ENCODE measurements at regions not wholly inside any gene's neighbourhood (a gene's known extent, or its start where the extent isn't known, plus 50 kb on each side); places are given as distances from the start of the nearest gene placed in this dataset.

GRCh38 chr2:57891086-57891712, 155.4 kb upstream of the VRK2 start:
- Histone ChIP-seq H3K79me2 (ENCODE audit: low read depth) (no peaks in the 10 kb centered on the region), H3K27ac (no peak overlapping the region), H3K4me1 (replicated peaks; ENCODE audit: insufficient read depth) (no peaks in the 10 kb centered on the region), H4K20me1 (ENCODE audit: insufficient read depth) (no peaks in the 10 kb centered on the region), H3K9me3 (ENCODE audit: insufficient read depth, low read depth) (no peaks in the 10 kb centered on the region), H3K4me2 (no peak overlapping the region), H3K9me2 (ENCODE audit: insufficient read depth) (no peaks in the 10 kb centered on the region), H3K36me3 (ENCODE audit: low read depth) (no peaks in the 10 kb centered on the region), H3K27me3 (ENCODE audit: insufficient read depth, low read depth) (no peaks in the 10 kb centered on the region), H3F3A (ENCODE audit: insufficient read depth, low read depth) (no peaks in the 10 kb centered on the region), H2AFZ (no peak overlapping the region), H3K4me3 (no peak overlapping the region)
- no TSS peak for BruUV-seq (replicated peaks)
- no peak for TF ChIP-seq EZH2 (IDR thresholded peaks at IDR 0.05; ENCODE audit: low read depth)
- TF ChIP-seq CTCF (conservative IDR thresholded peaks at IDR 0.05) = no peak
- intact Hi-C loops (cut with micrococcal nuclease; ENCODE audit: unreplicated experiment) = no loop called here
- CTCF ChIA-PET = no interaction called here
- POLR2A ChIA-PET (ENCODE audit: unreplicated experiment) = no interaction called here
- DNase-seq = no peak

GRCh38 chr2:57892920-57893319, 153.7 kb upstream of the VRK2 start:
- H3K27me3 ChIP-seq (ENCODE audit: insufficient read depth, low read depth) = no peaks in the 10 kb centered on the region
- H4K20me1 ChIP-seq (ENCODE audit: insufficient read depth) = no peaks in the 10 kb centered on the region
- TF ChIP-seq CTCF (conservative IDR thresholded peaks at IDR 0.05) (no peak), EZH2 (IDR thresholded peaks at IDR 0.05; ENCODE audit: low read depth) (no peak)
- no peaks in the 10 kb centered on the region for H3F3A ChIP-seq (ENCODE audit: insufficient read depth, low read depth)
- H3K36me3 ChIP-seq (ENCODE audit: low read depth) = no peaks in the 10 kb centered on the region
- POLR2A ChIA-PET (ENCODE audit: unreplicated experiment) = no interaction called here
- H3K9me2 ChIP-seq (ENCODE audit: insufficient read depth) = no peaks in the 10 kb centered on the region
- H3K4me2 ChIP-seq = no peak overlapping the region
- BruUV-seq (replicated peaks) = no TSS peak
- no peaks in the 10 kb centered on the region for H3K9me3 ChIP-seq (ENCODE audit: insufficient read depth, low read depth)
- H3K4me1 ChIP-seq (replicated peaks; ENCODE audit: insufficient read depth) = no peaks in the 10 kb centered on the region
- no peak for DNase-seq
- H3K27ac ChIP-seq = no peak overlapping the region
- CTCF ChIA-PET = interaction anchor here (0.6 kb wide), 1 partner anchor 39 kb away, joined by 5 read pairs; no protein-coding TSS in a partner anchor
- H3K79me2 ChIP-seq (ENCODE audit: low read depth) = no peaks in the 10 kb centered on the region
- intact Hi-C loops (cut with micrococcal nuclease; ENCODE audit: unreplicated experiment) = no loop called here
- H3K4me3 ChIP-seq = no peak overlapping the region
- H2AFZ ChIP-seq = no peak overlapping the region

- Histone ChIP-seq H3F3A (ENCODE audit: insufficient read depth, low read depth) (no peaks in the 10 kb centered on the region), H3K9me3 (ENCODE audit: insufficient read depth, low read depth) (no peaks in the 10 kb centered on the region), H3K9me2 (ENCODE audit: insufficient read depth) (no peaks in the 10 kb centered on the region), H3K4me3 (no peak overlapping the region), H3K27me3 (ENCODE audit: insufficient read depth, low read depth) (no peaks in the 10 kb centered on the region), H3K79me2 (ENCODE audit: low read depth) (no peaks in the 10 kb centered on the region), H4K20me1 (ENCODE audit: insufficient read depth) (no peaks in the 10 kb centered on the region), H3K4me2 (no peak overlapping the region), H2AFZ (no peak overlapping the region), H3K4me1 (replicated peaks; ENCODE audit: insufficient read depth) (no peaks in the 10 kb centered on the region), H3K27ac (no peak overlapping the region), H3K36me3 (ENCODE audit: low read depth) (no peaks in the 10 kb centered on the region)
- intact Hi-C loops (cut with micrococcal nuclease; ENCODE audit: unreplicated experiment) = no loop called here
- no peak for DNase-seq
- no peak for TF ChIP-seq CTCF (conservative IDR thresholded peaks at IDR 0.05)
- TF ChIP-seq EZH2 (IDR thresholded peaks at IDR 0.05; ENCODE audit: low read depth) = no peak
- BruUV-seq (replicated peaks) = no TSS peak
- ChIA-PET CTCF (no interaction called here), POLR2A (ENCODE audit: unreplicated experiment) (no interaction called here)
Observed at GRCh38 chr2:57893347-57893746, 153.3 kb upstream of the VRK2 start.

Data from PC-9 (cell line).